K562 (cell line): ENCODE measurements at regions not wholly inside any gene's neighbourhood (a gene's known extent, or its start where the extent isn't known, plus 50 kb on each side); places are given as distances from the start of the nearest gene placed in this dataset.

ENCODE experiments used
- ATAC-seq: fragments of 200-7000 bp; cut with Tn5 transposase; 3 replicates; pipeline ENCODE4 v1.9.1; 2020; ENCODE audit warnings: moderate library complexity
- BruUV-seq: library from RNA; stranded (reverse); fragments of 400-500 nt; replicated peaks from 2 replicates; lab custom pipeline; 2021; lab: Mats Ljungman, UMichigan
- CTCF ChIA-PET: fragments of 300-600 bp; formaldehyde crosslinking; extraction: SDS; loops from one replicate; lab custom pipeline; 2021; ENCODE audit warnings: low intra/inter-chr PET ratio; lab: Yijun Ruan, JAX
- POLR2A ChIA-PET: fragments of 300-600, 350-650 bp; sonication (Branson Sonifier 250); formaldehyde crosslinking; extraction: SDS; loops from one replicate; lab custom pipeline; 2021; ENCODE audit warnings: antibody characterized with exemption, inconsistent platforms; lab: Yijun Ruan, JAX
- DNase-seq, 4 experiments: peaks; one replicate each; pipeline versions ENCODE4 v3.0.0 to v3.0.0-alpha.2; 2011 to 2018; ENCODE audit warnings: low spot score in 3 of 4, mixed read lengths in 3 of 4; ENCODE audit errors: extremely low read depth in 1 of 4
- FAIRE-seq: peaks from 2 replicates; lab custom pipeline; 2011; peaks lifted over from hg19 to GRCh38; lab: Jason Lieb, UNC
- H2AFZ ChIP-seq: 2 replicates; pipeline ENCODE4 v1.6.0; 2011; ENCODE audit warnings: low read depth, low read length, control low read depth, inconsistent platforms
- H3K27ac ChIP-seq: fragments of 200-600 bp; 3 replicates; pipeline ENCODE4 v1.8.0; 2011; ENCODE audit warnings: low read depth, mild to moderate bottlenecking, control low read depth, inconsistent platforms, low read length, moderate library complexity, mixed read lengths; ENCODE audit errors: extremely low read depth
- H3K27me3 ChIP-seq, 2 experiments: fragments of 300-600 bp in 1 of 2; 2 replicates in 1 of 2; 3 replicates in 1 of 2; pipeline versions ENCODE4 v1.6.0 to v1.8.0; 2011; ENCODE audit warnings: inconsistent platforms in 2 of 2, low read length in 2 of 2, mild to moderate bottlenecking in 1 of 2, mixed read lengths in 1 of 2, moderate library complexity in 1 of 2; ENCODE audit not compliant: control insufficient read depth in 2 of 2, insufficient read depth in 2 of 2
- H3K36me3 ChIP-seq: fragments of 300-600 bp; 3 replicates; pipeline ENCODE4 v1.8.0; 2011; ENCODE audit warnings: mild to moderate bottlenecking, low read length, inconsistent platforms; ENCODE audit not compliant: control insufficient read depth, insufficient read depth
- H3K4me1 ChIP-seq, 2 experiments: fragments of 200-600 bp in 1 of 2; replicated peaks in 1 of 2; 2 replicates in 1 of 2; 3 replicates in 1 of 2; pipeline versions ENCODE4 v1.5.1 to v1.8.0; 2011; ENCODE audit warnings: inconsistent platforms in 2 of 2, low read length in 2 of 2, mild to moderate bottlenecking in 1 of 2, mixed read lengths in 1 of 2, moderate library complexity in 1 of 2; ENCODE audit not compliant: control insufficient read depth in 2 of 2, insufficient read depth in 2 of 2
- H3K4me2 ChIP-seq: 2 replicates; pipeline ENCODE4 v1.6.1; 2011; ENCODE audit warnings: low read length, control low read depth, inconsistent platforms, mixed read lengths; ENCODE audit not compliant: insufficient read depth
- H3K4me3 ChIP-seq: fragments of 200-600 bp; sonication (generic), shearing (Covaris generic); 2 replicates; pipeline ENCODE4 v1.5.1; 2016; ENCODE audit warnings: control low read depth, inconsistent platforms
- H3K79me2 ChIP-seq: fragments of 200-600 bp; 3 replicates; pipeline ENCODE4 v1.8.0; 2011; ENCODE audit warnings: low read length, inconsistent platforms; ENCODE audit not compliant: control insufficient read depth, insufficient read depth
- H3K9ac ChIP-seq, 2 experiments: 2 replicates each; pipeline versions ENCODE4 v1.6.0 to v1.6.1; 2011; ENCODE audit warnings: low read depth in 2 of 2, low read length in 2 of 2, control low read depth in 1 of 2, inconsistent platforms in 1 of 2, mild to moderate bottlenecking in 1 of 2, mixed read lengths in 1 of 2; ENCODE audit not compliant: insufficient read depth in 1 of 2
- H3K9me1 ChIP-seq: one replicate; pipeline ENCODE4 v1.6.0; 2011; ENCODE audit warnings: inconsistent platforms, mild to moderate bottlenecking, low read length, moderate library complexity; ENCODE audit not compliant: control insufficient read depth, insufficient read depth
- H3K9me3 ChIP-seq: replicated peaks from 2 replicates; pipeline ENCODE4 v1.5.1; 2011; ENCODE audit warnings: low read depth, low read length, inconsistent platforms; ENCODE audit not compliant: control insufficient read depth, insufficient read depth
- H4K20me1 ChIP-seq: replicated peaks from 2 replicates; pipeline ENCODE4 v1.6.1; 2011; ENCODE audit warnings: low read length, inconsistent platforms, mixed read lengths; ENCODE audit not compliant: control insufficient read depth, insufficient read depth
- BCL6 ChIP-seq: fragments of 250-450 bp; sonication (Bioruptor Pico); IDR thresholded peaks from 2 replicates; pipeline ENCODE4 v1.4.0; 2020
- CBFA2T2 ChIP-seq: fragments of 450-650 bp; conservative IDR thresholded peaks from 2 replicates; pipeline ENCODE4 v1.6.1; 2017; ENCODE audit warnings: mild to moderate bottlenecking
- ELF1 ChIP-seq: fragments of 200-800 bp; sonication (Bioruptor generic); IDR thresholded peaks from 2 replicates; pipeline ENCODE4 v1.6.1; 2016; ENCODE audit warnings: missing genetic modification characterization, missing compliant biosample characterization
- EWSR1 ChIP-seq: fragments of 450-650 bp; IDR thresholded peaks from 2 replicates; pipeline ENCODE4 v1.6.1; 2018; ENCODE audit warnings: borderline replicate concordance, mild to moderate bottlenecking, low read depth, moderate library complexity; ENCODE audit not compliant: partially characterized antibody
- GMEB1 ChIP-seq: fragments of 250-450 bp; sonication (Bioruptor Pico); IDR thresholded peaks from 2 replicates; pipeline ENCODE4 v1.4.0; 2020; ENCODE audit warnings: mild to moderate bottlenecking
- HDAC1 ChIP-seq, 2 experiments: fragments of 450-650 bp; IDR thresholded peaks; 2 replicates each; pipeline ENCODE4 v1.6.1; 2016 to 2017; ENCODE audit warnings: inconsistent platforms in 1 of 2, mild to moderate bottlenecking in 1 of 2, moderate library complexity in 1 of 2
- JUNB ChIP-seq: fragments of 450-650 bp; formaldehyde crosslinking; conservative IDR thresholded peaks from 2 replicates; pipeline ENCODE4 v1.4.0; 2020; ENCODE audit warnings: mild to moderate bottlenecking
- KAT8 ChIP-seq: fragments of 450-650 bp; IDR thresholded peaks from 2 replicates; pipeline ENCODE4 v1.6.1; 2016; ENCODE audit warnings: low read depth, mild to moderate bottlenecking
- NBN ChIP-seq: fragments of 450-650 bp; IDR thresholded peaks from 2 replicates; pipeline ENCODE4 v1.6.1; 2016; ENCODE audit warnings: low read depth, mild to moderate bottlenecking
- NCOA2 ChIP-seq, 2 experiments: fragments of 450-650 bp; IDR thresholded peaks; 2 replicates each; pipeline ENCODE4 v1.6.1; 2018; ENCODE audit warnings: mild to moderate bottlenecking in 2 of 2, moderate library complexity in 1 of 2; ENCODE audit not compliant: partially characterized antibody in 2 of 2
- RBFOX2 ChIP-seq: fragments of 200-400 bp; formaldehyde crosslinking; IDR thresholded peaks from 2 replicates; pipeline ENCODE4 v1.6.1; 2017; ENCODE audit warnings: low read depth, mild to moderate bottlenecking, low read length, moderate library complexity
- RHOXF2B ChIP-seq: fragments of 250-450 bp; sonication (Bioruptor Pico); conservative IDR thresholded peaks from 2 replicates; pipeline ENCODE4 v1.5.1; 2021
- SMAD1 ChIP-seq: fragments of 150-350 bp; IDR thresholded peaks from 2 replicates; pipeline ENCODE4 v1.6.1; 2014; ENCODE audit warnings: low read length, low read depth; ENCODE audit not compliant: partially characterized antibody
- U2AF2 ChIP-seq: fragments of 200-400 bp; formaldehyde crosslinking; optimal IDR thresholded peaks from 2 replicates; pipeline ENCODE3; 2017; ENCODE audit warnings: low read depth, mild to moderate bottlenecking, low read length
- USF2 ChIP-seq: sonication (generic); formaldehyde crosslinking; IDR thresholded peaks from 2 replicates; pipeline ENCODE4 v1.5.0; 2020; ENCODE audit warnings: missing genetic modification reagents
- ZFX ChIP-seq: sonication (generic); formaldehyde crosslinking; IDR thresholded peaks from 2 replicates; pipeline ENCODE4 v1.8.0; 2022; ENCODE audit warnings: mild to moderate bottlenecking, missing genetic modification reagents, moderate library complexity
- ZNF124 ChIP-seq: sonication (generic); formaldehyde crosslinking; IDR thresholded peaks from 2 replicates; pipeline ENCODE4 v1.8.1; 2022; ENCODE audit warnings: missing genetic modification reagents
- WGBS: fragments of 100-300 bp; shearing (Covaris generic); methylation state at CpG from one replicate; pipeline ENCODE4 v1.1.6; 2016; ENCODE audit warnings: low coverage, mixed read lengths; ENCODE audit not compliant: insufficient coverage; ENCODE audit errors: missing lambda C conversion rate; 5-methylcytosine and 5-hydroxymethylcytosine counted together
- in situ Hi-C: fragments of 300-500 bp; cut with MboI; formaldehyde crosslinking; loops from 4 replicates; pipeline ENCODE4 v1.15.0; 2018; ENCODE audit warnings: inconsistent platforms, mixed read lengths
- intact Hi-C: fragments of 100-400 bp; cut with micrococcal nuclease; formaldehyde crosslinking; loops from 2 replicates; pipeline ENCODE4 v1.14.2; 2022

- FAIRE-seq (no peak), ATAC-seq (no peak), DNase-seq (no peak)
- intact Hi-C loops = no loop called here
- WGBS = 4% methylated on average over 4 of the region's 4 CpGs
- Histone ChIP-seq H3K4me1 (no peaks in the 10 kb centered on the region), H3K27me3 (no peaks in the 10 kb centered on the region), H3K27ac (no peak overlapping the region), H4K20me1 (no peaks in the 10 kb centered on the region), H3K36me3 (no peaks in the 10 kb centered on the region), H3K4me3 (no peak overlapping the region), H3K9ac (no peak overlapping the region), H3K4me2 (no peak overlapping the region), H2AFZ (no peak overlapping the region), H3K9me1 (no peaks in the 10 kb centered on the region), H3K9me3 (no peaks in the 10 kb centered on the region), H3K79me2 (no peaks in the 10 kb centered on the region)
- BruUV-seq = no TSS peak
- no peak for TF ChIP-seq JUNB
- TF ChIP-seq ZNF124 (CRISPR knock-in tag) = no peak
- TF ChIP-seq USF2 (CRISPR knock-in tag) = no peak
- TF ChIP-seq ZFX = no peak
- TF ChIP-seq BCL6 (CRISPR knock-in tag) = no peak
- no peak for TF ChIP-seq U2AF2
- no peak for TF ChIP-seq CBFA2T2
- TF ChIP-seq NCOA2 (IDR thresholded peaks at IDR 0.05; ENCODE audit: partially characterized antibody in 2 of 2) = no peak
- TF ChIP-seq EWSR1 = no peak
- TF ChIP-seq KAT8 = no peak
- no peak for TF ChIP-seq NBN
- no peak for TF ChIP-seq GMEB1
- TF ChIP-seq HDAC1 (IDR thresholded peaks at IDR 0.05) = no peak
- TF ChIP-seq RHOXF2B (CRISPR knock-in tag) = no peak
- no peak for TF ChIP-seq SMAD1
- no peak for TF ChIP-seq RBFOX2
- TF ChIP-seq ELF1 (tag) = no peak
- in situ Hi-C loops = no loop called here
- ChIA-PET CTCF (no interaction called here), POLR2A (no interaction called here)
These were observed 99.4 kb downstream of the CBLN2 start for GRCh38 chr18:72444798-72445155.
